Fibroblast of upper back skin (primary cell): ENCODE measurements at regions not wholly inside any gene's neighbourhood (a gene's known extent, or its start where the extent isn't known, plus 50 kb on each side); places are given as distances from the start of the nearest gene placed in this dataset.
"Not testable (repeated sequence)": the region's sequence is repeated elsewhere in the genome, so short reads cannot be mapped to it uniquely, and the experiment has no call there.

Experiments
- DNase-seq: peaks from one replicate; pipeline ENCODE4 v3.0.0-alpha.2; 2013

DNA sequence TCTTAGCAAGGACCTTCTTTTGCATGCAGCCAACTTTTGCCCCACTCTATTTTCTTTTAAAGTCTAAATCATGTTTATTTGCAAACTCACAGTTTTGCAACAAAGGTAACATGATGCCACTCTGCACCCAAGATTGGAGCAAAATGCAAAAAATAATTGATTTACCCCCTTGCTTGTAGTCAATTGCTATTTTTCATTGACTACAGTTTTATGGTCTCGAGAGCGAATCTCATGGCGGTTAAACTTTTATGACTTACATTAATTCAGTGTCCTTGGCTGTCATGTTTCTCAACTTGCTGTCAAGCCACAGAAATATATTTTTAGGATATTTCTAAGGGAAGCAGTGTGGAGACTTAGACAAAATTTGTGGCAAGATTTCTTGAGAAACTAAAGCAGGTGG is 110.0 kb upstream of the JCAD start:
- no peak for DNase-seq

GRCh38 chr10:30166929-30167328 is 107.5 kb upstream of the JCAD start:
- no peak for DNase-seq

GRCh38 chr10:30163410-30163809 is 104.0 kb upstream of the JCAD start:
- DNase-seq = not testable (repeated sequence)

DNA sequence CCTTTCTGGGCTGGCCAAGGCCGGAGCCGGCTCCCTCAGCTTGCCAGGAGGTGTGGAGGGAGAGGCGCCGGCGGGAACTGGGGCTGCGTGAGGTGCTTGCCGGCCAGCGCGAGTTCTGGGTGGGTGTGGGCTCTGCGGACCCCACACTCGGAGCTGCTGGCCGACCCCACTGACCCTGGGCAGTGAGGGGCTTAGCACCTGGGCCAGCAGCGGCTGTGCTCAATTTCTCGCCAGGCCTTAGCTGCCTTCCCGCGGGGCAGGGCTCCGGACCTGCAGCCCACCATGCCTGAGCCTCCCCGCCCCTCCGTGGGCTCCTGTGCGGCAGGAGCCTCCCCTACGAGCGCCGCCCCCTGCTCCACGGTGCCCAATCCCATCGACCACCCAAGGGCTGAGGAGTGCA is 103.4 kb upstream of the JCAD start:
- DNase-seq = not testable (repeated sequence)

DNA sequence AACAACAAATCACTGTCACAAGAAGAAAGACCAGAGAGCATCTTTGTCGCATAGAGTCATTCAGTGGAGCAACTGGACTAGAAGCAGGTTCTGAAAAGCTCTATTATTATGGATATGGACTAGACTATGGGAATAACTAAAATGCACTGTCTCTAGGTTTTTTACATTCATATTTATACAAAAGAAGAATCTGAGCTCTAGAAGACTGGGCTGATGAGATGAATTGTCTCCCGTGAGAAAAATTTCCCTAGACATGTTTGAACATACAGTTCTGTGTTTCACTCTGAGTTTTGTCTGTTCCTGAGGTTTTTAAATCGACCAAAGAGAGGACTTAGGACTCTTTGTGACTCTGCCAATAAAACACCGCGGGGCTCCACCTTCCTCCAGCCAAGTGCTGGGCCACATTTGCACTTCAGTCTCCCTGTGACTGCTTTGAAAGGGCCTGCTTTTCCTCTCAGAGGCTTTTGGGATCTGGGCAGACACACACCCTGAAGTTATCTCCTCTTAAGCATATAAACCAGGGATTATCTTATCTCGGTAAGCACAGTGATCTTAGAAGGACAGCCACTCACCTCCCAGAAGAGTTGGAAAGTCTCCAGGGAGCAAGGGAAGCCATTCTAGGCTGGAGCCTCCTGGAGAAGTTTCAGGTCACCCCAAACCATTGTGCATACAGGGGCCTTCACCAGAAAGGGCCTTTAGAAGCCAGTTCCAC is 101.0 kb upstream of the JCAD start:
- DNase-seq = no peak

GRCh38 chr10:30159614-30160013 is 100.2 kb upstream of the JCAD start:
- DNase-seq = not testable (repeated sequence)

DNA sequence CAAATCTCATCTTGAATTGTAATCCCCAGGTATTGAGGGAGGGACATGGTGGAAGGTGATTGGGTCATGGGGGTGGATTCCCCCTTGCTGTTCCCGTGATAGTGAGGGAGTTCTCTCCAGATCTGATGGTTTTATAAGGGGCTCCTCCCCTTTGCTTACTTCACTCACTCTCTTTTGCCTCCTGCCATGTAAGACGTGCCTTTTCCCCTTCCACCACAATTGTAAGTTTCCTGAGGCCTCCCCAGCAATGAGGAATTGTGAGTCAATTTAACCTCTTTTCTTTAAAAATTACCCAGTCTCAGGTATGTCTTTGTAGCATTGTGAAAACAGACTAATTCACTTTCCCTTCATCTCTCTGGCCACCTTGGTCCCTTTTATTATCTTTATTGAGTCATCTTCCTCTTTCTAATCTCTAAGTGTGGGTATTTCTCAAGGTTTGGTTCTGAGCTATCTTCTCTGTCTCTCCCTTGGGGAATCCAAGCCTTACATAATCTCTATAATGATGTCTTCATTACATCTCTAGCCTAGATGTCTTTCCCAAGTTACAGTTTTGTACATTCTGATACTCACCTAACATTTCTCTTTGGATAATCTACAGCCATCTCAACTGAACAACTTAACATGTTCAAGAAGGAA is 99.1 kb upstream of the JCAD start:
- no peak for DNase-seq

DNA sequence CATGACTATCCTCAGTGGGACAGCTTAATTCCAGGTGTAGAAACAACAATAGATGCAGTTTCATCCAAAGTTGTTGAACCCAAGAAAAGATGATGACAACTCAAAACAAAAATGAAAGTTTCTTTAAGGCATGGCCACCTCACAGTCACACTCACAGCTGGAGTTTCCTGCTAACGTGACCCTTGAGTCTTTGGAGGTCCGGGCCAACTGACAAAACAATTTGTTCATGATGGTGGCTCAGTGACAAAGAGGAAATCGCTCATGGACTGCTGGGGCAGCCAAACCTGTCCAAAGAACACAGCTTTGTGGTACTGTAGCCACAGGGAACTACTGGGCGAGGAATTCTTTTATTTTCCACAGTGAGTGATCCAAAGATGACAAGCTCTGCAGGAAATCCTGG is 96.0 kb upstream of the JCAD start:
- peak; percentile 34 for DNase-seq

- no peak for DNase-seq
Measured at GRCh38 chr10:30154561-30154960, 95.2 kb upstream of the JCAD start.

GRCh38 chr10:30154126-30154525 is 94.7 kb upstream of the JCAD start:
- no peak for DNase-seq

DNA sequence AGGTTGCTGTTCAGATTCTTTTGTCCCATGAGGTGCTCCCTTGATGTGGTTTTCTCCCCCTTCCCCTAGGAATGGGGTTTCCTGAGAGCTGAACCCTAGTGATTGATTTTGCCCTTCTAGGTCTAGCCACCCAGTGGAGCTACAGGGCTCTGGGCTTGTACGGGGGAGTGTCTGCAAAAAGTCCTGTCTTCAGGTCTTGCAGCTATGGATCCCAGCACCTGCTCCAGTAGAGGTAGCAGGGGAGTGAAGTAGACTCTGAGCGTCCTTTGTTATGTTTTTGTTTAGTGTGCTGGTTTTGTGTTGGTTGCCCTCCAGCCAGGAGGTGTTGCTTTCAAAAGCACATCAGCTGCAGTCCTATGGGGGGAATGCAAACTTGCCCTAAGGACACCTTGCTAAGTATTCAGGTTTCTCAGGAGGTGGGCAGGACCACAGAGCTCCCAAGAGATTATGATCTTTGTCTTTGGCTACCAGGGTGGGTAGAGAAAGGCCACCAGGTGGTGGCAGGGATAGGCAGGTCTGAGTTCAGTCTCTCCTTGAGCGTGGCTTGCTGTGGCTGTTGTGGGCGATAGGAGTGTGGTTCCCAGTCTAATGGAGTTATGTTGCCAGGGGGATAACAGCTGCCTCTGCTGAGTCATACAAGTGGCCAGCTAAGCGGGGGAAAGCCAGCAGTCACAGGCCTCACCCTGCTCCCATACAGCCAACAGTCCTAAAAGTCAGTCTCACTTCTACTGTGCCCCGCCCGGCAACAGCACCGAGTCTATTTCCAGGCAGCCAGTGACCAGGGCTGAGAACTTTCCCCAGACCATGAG is 92.4 kb upstream of the JCAD start:
- DNase-seq = peak; percentile 79

GRCh38 chr10:30141423-30141822 is 82.0 kb upstream of the JCAD start:
- DNase-seq = no peak

GRCh38 chr10:30134171-30134945 is 75.0 kb upstream of the JCAD start:
- peak; percentile 30 for DNase-seq

DNA sequence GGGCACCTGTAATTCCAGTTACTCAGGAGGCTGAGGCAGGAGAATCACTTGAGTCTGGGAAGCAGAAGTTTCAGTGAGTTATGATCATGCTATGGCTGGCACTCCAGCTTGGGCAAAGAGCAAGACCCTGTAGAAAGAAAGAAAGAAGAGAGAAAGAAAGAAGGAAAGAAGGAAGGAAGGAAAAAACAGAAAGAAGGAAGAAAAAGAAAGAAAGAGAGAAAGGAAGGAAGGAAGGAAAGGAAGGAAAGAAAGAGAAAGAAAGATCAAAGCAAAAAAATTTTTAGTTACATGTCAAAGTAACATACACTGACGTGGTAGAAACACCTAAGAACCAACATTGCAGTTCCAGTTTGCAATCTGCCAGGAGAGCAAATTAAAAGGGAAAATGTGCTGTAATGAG is 73.8 kb upstream of the JCAD start:
- DNase-seq = no peak

GRCh38 chr10:30131369-30131768 is 72.0 kb upstream of the JCAD start:
- DNase-seq = not testable (repeated sequence)

GRCh38 chr10:30129326-30129725 is 69.9 kb upstream of the JCAD start:
- not testable (repeated sequence) for DNase-seq

GRCh38 chr10:30127120-30127541 is 67.7 kb upstream of the JCAD start:
- DNase-seq = peak; percentile 91

- DNase-seq = peak; percentile 68
Measured at GRCh38 chr10:30125496-30125895, 66.1 kb upstream of the JCAD start.

- no peak for DNase-seq
Measured at GRCh38 chr10:30124704-30125103, 65.3 kb upstream of the JCAD start.

GRCh38 chr10:30121401-30121800 is 62.0 kb upstream of the JCAD start:
- DNase-seq = no peak

- no peak for DNase-seq
Measured at GRCh38 chr10:30118590-30118989, 59.2 kb upstream of the JCAD start.

DNA sequence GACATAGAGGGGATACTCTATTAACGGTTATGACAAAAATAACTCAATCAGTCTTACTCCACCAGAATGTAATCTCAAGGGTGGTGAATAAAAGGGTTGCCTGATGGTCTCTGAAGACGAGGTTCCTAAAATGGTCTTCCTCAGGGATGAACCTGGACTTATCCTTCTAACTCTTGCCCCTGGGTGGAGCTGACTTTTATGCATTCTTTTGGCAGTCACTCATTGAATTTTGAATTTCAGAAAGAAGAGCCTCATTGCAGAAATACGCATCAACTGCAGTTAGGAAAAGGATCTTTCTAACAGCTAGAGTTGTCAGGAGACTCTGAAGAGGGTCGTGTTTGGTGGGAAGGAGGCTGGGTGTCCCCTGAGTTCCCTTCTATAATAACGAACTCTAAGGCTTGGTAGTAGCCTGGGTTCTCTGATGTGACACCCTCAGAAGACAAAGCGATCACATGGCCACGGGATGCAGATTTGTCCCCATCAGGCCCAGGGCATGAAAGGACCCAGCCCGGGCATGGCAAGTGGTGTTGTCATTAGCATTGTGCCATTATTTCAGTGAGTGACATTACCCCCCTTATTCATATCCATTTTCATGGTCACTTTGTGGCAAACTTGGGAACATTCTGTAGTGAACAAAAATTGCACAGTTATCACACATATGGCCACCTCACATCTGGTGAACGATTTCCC is 58.6 kb upstream of the JCAD start:
- DNase-seq = no peak
